OCI-LY1 (cell line): ENCODE measurements at regions not wholly inside any gene's neighbourhood (a gene's known extent, or its start where the extent isn't known, plus 50 kb on each side); places are given as distances from the start of the nearest gene placed in this dataset.

Experiments used
- H2AFZ ChIP-seq: fragments of 200-600 bp; sonication (generic), shearing (Covaris generic); 2 replicates; pipeline ENCODE4 v1.6.0; 2014; ENCODE audit warnings: antibody characterized with exemption, mild to moderate bottlenecking, low read length
- H3F3A ChIP-seq: fragments of 200-600 bp; sonication (generic), shearing (Covaris generic); 2 replicates; pipeline ENCODE4 v1.6.0; 2014; ENCODE audit warnings: mild to moderate bottlenecking, antibody characterized with exemption, low read length, moderate library complexity; ENCODE audit not compliant: insufficient read depth
- H3K27ac ChIP-seq: fragments of 200-600 bp; sonication (generic); 2 replicates; pipeline ENCODE4 v1.5.1; 2014; ENCODE audit warnings: low read length, mixed run types, mild to moderate bottlenecking, low read depth; ENCODE audit not compliant: poor library complexity, severe bottlenecking
- H3K27me3 ChIP-seq: fragments of 200-600 bp; sonication (generic); 2 replicates; pipeline ENCODE4 v1.6.0; 2014; ENCODE audit warnings: antibody characterized with exemption, mild to moderate bottlenecking, low read length, moderate library complexity; ENCODE audit not compliant: insufficient read depth
- H3K36me3 ChIP-seq: fragments of 200-600 bp; sonication (generic); 2 replicates; pipeline ENCODE4 v1.6.1; 2014; ENCODE audit warnings: mild to moderate bottlenecking, antibody characterized with exemption, low read length, moderate library complexity, mixed read lengths; ENCODE audit not compliant: insufficient read depth
- H3K4me1 ChIP-seq: fragments of 200-600 bp; sonication (generic); 2 replicates; pipeline ENCODE4 v1.5.1; 2014; ENCODE audit warnings: mild to moderate bottlenecking, low read length, moderate library complexity; ENCODE audit not compliant: insufficient read depth, severe bottlenecking
- H3K4me2 ChIP-seq: fragments of 200-600 bp; sonication (generic), shearing (Covaris generic); 2 replicates; pipeline ENCODE4 v1.6.1; 2014; ENCODE audit warnings: low read length
- H3K4me3 ChIP-seq: fragments of 200-600 bp; sonication (generic); 2 replicates; pipeline ENCODE4 v1.5.1; 2014; ENCODE audit warnings: low read length, low read depth, mild to moderate bottlenecking, mixed read lengths; ENCODE audit not compliant: poor library complexity, severe bottlenecking
- H3K79me2 ChIP-seq: fragments of 200-600 bp; shearing (Covaris generic); 2 replicates; pipeline ENCODE4 v1.6.1; 2016; ENCODE audit warnings: mixed run types, low read length, mixed read lengths; ENCODE audit not compliant: insufficient read depth
- H3K9ac ChIP-seq: fragments of 200-600 bp; sonication (generic), shearing (Covaris generic); 2 replicates; pipeline ENCODE4 v1.6.1; 2014; ENCODE audit warnings: mild to moderate bottlenecking, low read length, mixed read lengths
- H3K9me2 ChIP-seq: fragments of 200-600 bp; sonication (generic), shearing (Covaris generic); 2 replicates; pipeline ENCODE4 v1.6.1; 2014; ENCODE audit warnings: low read depth, mild to moderate bottlenecking, low read length, mixed read lengths
- H3K9me3 ChIP-seq: fragments of 200-600 bp; shearing (Covaris generic); 2 replicates; pipeline ENCODE4 v1.6.1; 2014; ENCODE audit warnings: low read length, mixed read lengths
- H4K20me1 ChIP-seq: fragments of 200-600 bp; sonication (generic), shearing (Covaris generic); 2 replicates; pipeline ENCODE4 v1.6.0; 2016; ENCODE audit warnings: mild to moderate bottlenecking, low read length; ENCODE audit not compliant: insufficient read depth
- CTCF ChIP-seq: fragments of 200-600 bp; sonication (generic), shearing (Covaris generic); IDR thresholded peaks from 2 replicates; pipeline ENCODE4 v1.5.1; 2017; ENCODE audit warnings: mild to moderate bottlenecking, antibody characterized with exemption, low read length, moderate library complexity, mixed read lengths
- EZH2 ChIP-seq: fragments of 200-600 bp; sonication (generic), shearing (Covaris generic); IDR thresholded peaks from 2 replicates; pipeline ENCODE4 v1.8.0; 2017; ENCODE audit warnings: borderline replicate concordance, mixed run types, mild to moderate bottlenecking, antibody characterized with exemption, low read length, moderate library complexity, mixed read lengths

DNA sequence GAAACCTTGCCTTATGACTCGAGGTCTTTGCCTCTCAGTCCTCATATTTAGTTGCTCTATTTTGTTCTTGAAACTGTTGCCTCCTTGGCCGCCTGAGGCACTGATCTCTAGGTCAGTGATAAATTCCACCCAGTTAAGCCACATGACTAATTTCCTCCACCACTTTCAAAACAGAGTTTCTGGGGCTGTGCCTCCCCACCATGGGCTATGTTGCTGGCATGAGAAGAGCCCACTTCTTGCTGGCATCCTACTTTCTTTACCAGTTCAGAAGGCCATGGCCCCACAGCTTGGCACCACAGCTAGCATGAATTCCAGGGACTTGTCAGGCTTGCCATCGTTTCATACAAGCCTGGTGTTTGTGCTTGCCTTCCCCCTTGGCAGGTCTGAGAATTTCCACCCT lies 361.4 kb upstream of the JAG1 start:
- Histone ChIP-seq H3K9ac (no peak overlapping the region), H3F3A (no peaks in the 10 kb centered on the region), H3K79me2 (no peaks in the 10 kb centered on the region), H3K9me3 (no peaks in the 10 kb centered on the region), H4K20me1 (no peaks in the 10 kb centered on the region), H2AFZ (no peak overlapping the region), H3K36me3 (no peaks in the 10 kb centered on the region), H3K27me3 (no peaks in the 10 kb centered on the region), H3K4me3 (no peak overlapping the region), H3K4me1 (no peaks in the 10 kb centered on the region), H3K4me2 (no peak overlapping the region), H3K9me2 (no peaks in the 10 kb centered on the region), H3K27ac (no peak overlapping the region)
- TF ChIP-seq CTCF: no peak
- TF ChIP-seq EZH2: no peak

DNA sequence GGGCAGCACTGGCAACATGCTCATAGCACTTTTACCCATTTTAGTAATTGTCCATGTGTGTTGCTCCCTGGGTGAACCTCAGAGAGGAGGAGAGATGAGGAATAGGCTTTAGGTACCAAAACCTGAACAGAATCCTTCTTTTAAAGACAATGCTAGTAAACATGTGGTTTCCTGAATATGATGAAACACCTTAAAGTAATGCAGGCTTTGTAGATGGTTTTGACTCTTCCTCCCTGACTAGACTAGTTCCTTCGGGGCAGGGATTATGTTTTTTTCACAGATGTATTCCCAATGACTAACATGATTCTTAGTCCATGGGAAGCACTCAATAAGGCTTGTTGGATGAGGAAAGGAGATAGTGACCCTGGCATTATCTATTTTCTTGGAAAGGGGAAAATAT lies 367.6 kb upstream of the JAG1 start:
- Histone ChIP-seq H3K27me3 (no peaks in the 10 kb centered on the region), H3K9me3 (no peaks in the 10 kb centered on the region), H3K9ac (no peak overlapping the region), H4K20me1 (no peaks in the 10 kb centered on the region), H3K4me1 (no peaks in the 10 kb centered on the region), H3K4me3 (no peak overlapping the region), H3K4me2 (no peak overlapping the region), H3K36me3 (no peaks in the 10 kb centered on the region), H3K27ac (no peak overlapping the region), H2AFZ (no peak overlapping the region), H3K9me2 (no peaks in the 10 kb centered on the region), H3K79me2 (no peaks in the 10 kb centered on the region), H3F3A (no peaks in the 10 kb centered on the region)
- no peak for TF ChIP-seq EZH2

DNA sequence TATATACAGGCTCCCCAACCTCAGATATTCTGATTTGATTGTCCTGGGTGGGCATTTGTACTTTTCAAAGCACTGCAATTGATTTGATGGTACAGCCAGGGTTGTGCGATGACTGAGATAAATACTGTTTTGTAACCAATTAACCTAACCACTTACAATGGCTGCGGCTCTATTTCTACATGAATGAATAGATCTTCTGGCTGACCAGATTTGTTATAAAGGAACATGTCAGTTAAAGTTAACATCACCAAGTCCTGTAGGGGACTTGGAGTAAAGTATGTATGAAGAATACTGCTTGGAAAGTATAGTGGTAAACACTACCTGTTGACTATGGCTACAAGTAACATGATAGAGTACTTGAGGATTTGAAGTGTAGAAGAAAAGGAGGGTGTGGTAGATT lies 369.2 kb upstream of the JAG1 start:
- Histone ChIP-seq H3K27me3 (no peaks in the 10 kb centered on the region), H3K4me3 (no peak overlapping the region), H3K36me3 (no peaks in the 10 kb centered on the region), H3K27ac (no peak overlapping the region), H3K9me3 (no peaks in the 10 kb centered on the region), H3K4me2 (no peak overlapping the region), H3K79me2 (no peaks in the 10 kb centered on the region), H4K20me1 (no peaks in the 10 kb centered on the region), H2AFZ (no peak overlapping the region), H3K9me2 (no peaks in the 10 kb centered on the region), H3K4me1 (no peaks in the 10 kb centered on the region), H3K9ac (no peak overlapping the region), H3F3A (no peaks in the 10 kb centered on the region)
- no peak for TF ChIP-seq EZH2
- no peak for TF ChIP-seq CTCF

GRCh38 chr20:11044561-11044960 lies 370.8 kb upstream of the JAG1 start:
- Histone ChIP-seq H3K9ac (no peak overlapping the region), H4K20me1 (no peaks in the 10 kb centered on the region), H3K4me1 (no peaks in the 10 kb centered on the region)

More at GRCh38 chr20:11044561-11044960, 370.8 kb upstream of the JAG1 start:
- no peaks in the 10 kb centered on the region for H3K27me3 ChIP-seq
- H3F3A ChIP-seq: no peaks in the 10 kb centered on the region
- no peaks in the 10 kb centered on the region for H3K79me2 ChIP-seq
- no peak overlapping the region for H3K27ac ChIP-seq
- H3K9me2 ChIP-seq: no peaks in the 10 kb centered on the region
- TF ChIP-seq CTCF: no peak
- TF ChIP-seq EZH2: no peak
- no peak overlapping the region for H3K4me3 ChIP-seq
- no peaks in the 10 kb centered on the region for H3K36me3 ChIP-seq
- no peak overlapping the region for H3K4me2 ChIP-seq
- no peaks in the 10 kb centered on the region for H3K9me3 ChIP-seq
- H2AFZ ChIP-seq: no peak overlapping the region
